Vagina (tissue), 2 donors: ENCODE measurements at regions not wholly inside any gene's neighbourhood (a gene's known extent, or its start where the extent isn't known, plus 50 kb on each side); places are given as distances from the start of the nearest gene placed in this dataset. TPM values are rescaled to one million over a fixed set of nuclear protein-coding genes. Genes with fewer than 3 reads are reported as not detected.
"Not testable (repeated sequence)": the region's sequence is repeated elsewhere in the genome, so short reads cannot be mapped to it uniquely, and the experiment has no call there.

Experiments
- DNase-seq, 2 donors: peaks; one replicate each; pipeline ENCODE4 v3.0.0-alpha.2; 2017; ENCODE audit errors: extremely low spot score in 2 of 2
- H3K27ac ChIP-seq: fragments of 200-600 bp; sonication (generic); one replicate; pipeline ENCODE4 v1.5.1; 2019
- H3K27me3 ChIP-seq: fragments of 200-600 bp; sonication (generic); one replicate; pipeline ENCODE4 v1.5.1; 2019
- H3K36me3 ChIP-seq, 2 donors: fragments of 200-600 bp; sonication (generic); one replicate each; pipeline ENCODE4 v1.5.1; 2017 to 2019
- H3K4me1 ChIP-seq: fragments of 200-600 bp; sonication (generic); one replicate; pipeline ENCODE4 v1.5.1; 2019
- H3K4me3 ChIP-seq, 2 donors: fragments of 200-600 bp; sonication (generic); 1 replicate in 1 of 2; 2 replicates in 1 of 2; pipeline ENCODE4 v1.5.1; 2016 to 2019
- H3K9me3 ChIP-seq: fragments of 200-600 bp; sonication (generic); one replicate; pipeline ENCODE4 v1.5.1; 2019
- CTCF ChIP-seq, 3 experiments: fragments of 450-650 bp in 2 of 3; fragments of 200-600 bp in 1 of 3; sonication (generic) in 1 of 3; IDR thresholded peaks; one replicate each; pipeline ENCODE4 v1.5.1; 2017 to 2019; ENCODE audit warnings: antibody characterized with exemption in 3 of 3, mild to moderate bottlenecking in 2 of 3, moderate library complexity in 2 of 3
- POLR2A ChIP-seq, 2 donors: fragments of 450-650 bp; IDR thresholded peaks; one replicate each; pipeline ENCODE4 v1.6.1; 2017; ENCODE audit warnings: antibody characterized with exemption in 2 of 2, mild to moderate bottlenecking in 2 of 2, moderate library complexity in 2 of 2
- POLR2AphosphoS5 ChIP-seq, 2 donors: sonication (generic); formaldehyde crosslinking; IDR thresholded peaks; one replicate each; pipeline ENCODE4 v1.9.0; 2017; ENCODE audit warnings: antibody characterized with exemption in 2 of 2, mild to moderate bottlenecking in 2 of 2, low read depth in 1 of 2; ENCODE audit not compliant: insufficient read depth in 1 of 2
- intact Hi-C: fragments of 100-400 bp; cut with DNase I; formaldehyde crosslinking; loops from one replicate; pipeline ENCODE4 v1.15.1; 2023
- small RNA-seq: library from RNA; depleted of rRNA; stranded (forward); fragments of <200 nt; gene quantifications from one replicate; pipeline ENCODE3, GENCODE V24; 2016

- Histone ChIP-seq H3K27me3 (no peaks in the 10 kb centered on the region), H3K27ac (no peak overlapping the region), H3K4me1 (no peaks in the 10 kb centered on the region), H3K9me3 (no peaks in the 10 kb centered on the region), H3K36me3 (no peaks in the 10 kb centered on the region), H3K4me3 (no peak overlapping the region)
- no peak for DNase-seq
- intact Hi-C loops, result no loop called here
- TF ChIP-seq POLR2AphosphoS5 (IDR thresholded peaks at IDR 0.05; ENCODE audit: insufficient read depth in 1 of 2, low read depth in 1 of 2) (no peak), CTCF (IDR thresholded peaks at IDR 0.05) (no peak), POLR2A (IDR thresholded peaks at IDR 0.05) (no peak)
These were observed 52.4 kb upstream of the COX7C start for GRCh38 chr5:86565197-86565789.

GRCh38 chr5:86566030-86566429, 51.7 kb upstream of the COX7C start:
- H3K36me3 ChIP-seq, DNase-seq, H3K4me1 ChIP-seq, intact Hi-C loops, H3K4me3 ChIP-seq, H3K9me3 ChIP-seq, H3K27me3 ChIP-seq, H3K27ac ChIP-seq: not testable (repeated sequence)

Small RNAs in the stretch of these regions (small RNA-seq; reads per million reads assigned to genes)
- gene RBBP4P6, result not detected
